OCI-LY1 (cell line): ENCODE measurements at regions not wholly inside any gene's neighbourhood (a gene's known extent, or its start where the extent isn't known, plus 50 kb on each side); places are given as distances from the start of the nearest gene placed in this dataset.

Source experiments
- H2AFZ ChIP-seq: fragments of 200-600 bp; sonication (generic), shearing (Covaris generic); 2 replicates; pipeline ENCODE4 v1.6.0; 2014; ENCODE audit warnings: antibody characterized with exemption, mild to moderate bottlenecking, low read length
- H3F3A ChIP-seq: fragments of 200-600 bp; sonication (generic), shearing (Covaris generic); 2 replicates; pipeline ENCODE4 v1.6.0; 2014; ENCODE audit warnings: mild to moderate bottlenecking, antibody characterized with exemption, low read length, moderate library complexity; ENCODE audit not compliant: insufficient read depth
- H3K27ac ChIP-seq: fragments of 200-600 bp; sonication (generic); 2 replicates; pipeline ENCODE4 v1.5.1; 2014; ENCODE audit warnings: low read length, mixed run types, mild to moderate bottlenecking, low read depth; ENCODE audit not compliant: poor library complexity, severe bottlenecking
- H3K27me3 ChIP-seq: fragments of 200-600 bp; sonication (generic); 2 replicates; pipeline ENCODE4 v1.6.0; 2014; ENCODE audit warnings: antibody characterized with exemption, mild to moderate bottlenecking, low read length, moderate library complexity; ENCODE audit not compliant: insufficient read depth
- H3K36me3 ChIP-seq: fragments of 200-600 bp; sonication (generic); 2 replicates; pipeline ENCODE4 v1.6.1; 2014; ENCODE audit warnings: mild to moderate bottlenecking, antibody characterized with exemption, low read length, moderate library complexity, mixed read lengths; ENCODE audit not compliant: insufficient read depth
- H3K4me1 ChIP-seq: fragments of 200-600 bp; sonication (generic); 2 replicates; pipeline ENCODE4 v1.5.1; 2014; ENCODE audit warnings: mild to moderate bottlenecking, low read length, moderate library complexity; ENCODE audit not compliant: insufficient read depth, severe bottlenecking
- H3K4me2 ChIP-seq: fragments of 200-600 bp; sonication (generic), shearing (Covaris generic); 2 replicates; pipeline ENCODE4 v1.6.1; 2014; ENCODE audit warnings: low read length
- H3K4me3 ChIP-seq: fragments of 200-600 bp; sonication (generic); 2 replicates; pipeline ENCODE4 v1.5.1; 2014; ENCODE audit warnings: low read length, low read depth, mild to moderate bottlenecking, mixed read lengths; ENCODE audit not compliant: poor library complexity, severe bottlenecking
- H3K79me2 ChIP-seq: fragments of 200-600 bp; shearing (Covaris generic); 2 replicates; pipeline ENCODE4 v1.6.1; 2016; ENCODE audit warnings: mixed run types, low read length, mixed read lengths; ENCODE audit not compliant: insufficient read depth
- H3K9ac ChIP-seq: fragments of 200-600 bp; sonication (generic), shearing (Covaris generic); 2 replicates; pipeline ENCODE4 v1.6.1; 2014; ENCODE audit warnings: mild to moderate bottlenecking, low read length, mixed read lengths
- H3K9me2 ChIP-seq: fragments of 200-600 bp; sonication (generic), shearing (Covaris generic); 2 replicates; pipeline ENCODE4 v1.6.1; 2014; ENCODE audit warnings: low read depth, mild to moderate bottlenecking, low read length, mixed read lengths
- H3K9me3 ChIP-seq: fragments of 200-600 bp; shearing (Covaris generic); 2 replicates; pipeline ENCODE4 v1.6.1; 2014; ENCODE audit warnings: low read length, mixed read lengths
- H4K20me1 ChIP-seq: fragments of 200-600 bp; sonication (generic), shearing (Covaris generic); 2 replicates; pipeline ENCODE4 v1.6.0; 2016; ENCODE audit warnings: mild to moderate bottlenecking, low read length; ENCODE audit not compliant: insufficient read depth
- EZH2 ChIP-seq: fragments of 200-600 bp; sonication (generic), shearing (Covaris generic); IDR thresholded peaks from 2 replicates; pipeline ENCODE4 v1.8.0; 2017; ENCODE audit warnings: borderline replicate concordance, mixed run types, mild to moderate bottlenecking, antibody characterized with exemption, low read length, moderate library complexity, mixed read lengths
- TF ChIP-seq, protein P1 (sequence below): fragments of 200-600 bp; sonication (generic), shearing (Covaris generic); IDR thresholded peaks from 2 replicates; pipeline ENCODE4 v1.5.1; 2017; ENCODE audit warnings: mild to moderate bottlenecking, antibody characterized with exemption, low read length, moderate library complexity, mixed read lengths

DNA sequence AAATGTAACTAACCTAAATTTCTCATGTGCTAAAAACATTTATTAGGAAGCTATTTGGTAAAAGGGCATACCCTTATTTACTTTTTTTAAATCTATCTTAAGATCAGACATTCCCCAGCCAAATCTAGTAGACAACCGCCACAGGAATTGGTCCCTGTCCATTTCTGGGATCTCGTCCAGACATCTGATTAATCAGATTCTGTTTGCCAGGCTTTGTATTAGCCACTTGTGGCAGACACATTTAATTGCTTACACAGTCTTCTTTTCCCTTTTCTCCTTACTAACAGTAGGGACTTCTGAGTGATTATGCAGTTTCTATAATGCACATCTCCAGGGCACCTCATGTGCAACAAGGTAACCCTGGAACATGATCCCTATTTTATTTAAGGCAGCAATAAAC, 449.0 kb upstream of the RGS18 start:
- Histone ChIP-seq H3K79me2 (no peaks in the 10 kb centered on the region), H4K20me1 (no peaks in the 10 kb centered on the region), H3K9me2 (no peaks in the 10 kb centered on the region), H3K36me3 (no peaks in the 10 kb centered on the region), H3K4me1 (no peaks in the 10 kb centered on the region), H3K4me3 (no peak overlapping the region), H2AFZ (no peak overlapping the region), H3K4me2 (no peak overlapping the region), H3F3A (no peaks in the 10 kb centered on the region), H3K27me3 (no peaks in the 10 kb centered on the region), H3K9me3 (no peaks in the 10 kb centered on the region), H3K27ac (no peak overlapping the region), H3K9ac (no peak overlapping the region)
- TF ChIP-seq, protein P1, sequence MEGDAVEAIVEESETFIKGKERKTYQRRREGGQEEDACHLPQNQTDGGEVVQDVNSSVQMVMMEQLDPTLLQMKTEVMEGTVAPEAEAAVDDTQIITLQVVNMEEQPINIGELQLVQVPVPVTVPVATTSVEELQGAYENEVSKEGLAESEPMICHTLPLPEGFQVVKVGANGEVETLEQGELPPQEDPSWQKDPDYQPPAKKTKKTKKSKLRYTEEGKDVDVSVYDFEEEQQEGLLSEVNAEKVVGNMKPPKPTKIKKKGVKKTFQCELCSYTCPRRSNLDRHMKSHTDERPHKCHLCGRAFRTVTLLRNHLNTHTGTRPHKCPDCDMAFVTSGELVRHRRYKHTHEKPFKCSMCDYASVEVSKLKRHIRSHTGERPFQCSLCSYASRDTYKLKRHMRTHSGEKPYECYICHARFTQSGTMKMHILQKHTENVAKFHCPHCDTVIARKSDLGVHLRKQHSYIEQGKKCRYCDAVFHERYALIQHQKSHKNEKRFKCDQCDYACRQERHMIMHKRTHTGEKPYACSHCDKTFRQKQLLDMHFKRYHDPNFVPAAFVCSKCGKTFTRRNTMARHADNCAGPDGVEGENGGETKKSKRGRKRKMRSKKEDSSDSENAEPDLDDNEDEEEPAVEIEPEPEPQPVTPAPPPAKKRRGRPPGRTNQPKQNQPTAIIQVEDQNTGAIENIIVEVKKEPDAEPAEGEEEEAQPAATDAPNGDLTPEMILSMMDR: no peak
- TF ChIP-seq EZH2: no peak

DNA sequence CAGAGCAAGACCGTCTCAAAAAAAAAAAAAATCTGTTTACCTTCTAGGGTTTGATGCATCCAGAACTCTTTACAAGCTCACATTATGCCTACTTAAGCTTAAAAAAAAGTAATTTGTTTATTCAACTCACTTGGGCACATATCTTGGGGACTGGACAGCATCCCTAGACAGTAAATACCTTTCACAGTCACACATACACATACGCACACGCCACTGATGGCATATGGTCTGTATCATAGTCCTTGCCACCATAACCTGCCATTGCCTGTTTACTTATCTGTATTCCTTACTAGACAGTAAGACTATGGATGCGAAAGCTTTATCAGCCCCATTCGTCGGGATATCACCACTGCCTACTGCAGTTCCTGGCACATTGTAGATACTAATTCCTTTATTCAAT, 446.3 kb upstream of the RGS18 start:
- no peaks in the 10 kb centered on the region for H3K27me3 ChIP-seq
- H3K4me1 ChIP-seq: no peaks in the 10 kb centered on the region
- H3K4me3 ChIP-seq: no peak overlapping the region
- H2AFZ ChIP-seq: no peak overlapping the region
- no peaks in the 10 kb centered on the region for H4K20me1 ChIP-seq
- no peak overlapping the region for H3K9ac ChIP-seq
- no peaks in the 10 kb centered on the region for H3K9me2 ChIP-seq
- H3K9me3 ChIP-seq: no peaks in the 10 kb centered on the region
- no peak overlapping the region for H3K27ac ChIP-seq
- no peaks in the 10 kb centered on the region for H3K79me2 ChIP-seq
- H3K4me2 ChIP-seq: no peak overlapping the region
- TF ChIP-seq EZH2: no peak
- TF ChIP-seq, protein P1: no peak
- no peaks in the 10 kb centered on the region for H3K36me3 ChIP-seq
- no peaks in the 10 kb centered on the region for H3F3A ChIP-seq

DNA sequence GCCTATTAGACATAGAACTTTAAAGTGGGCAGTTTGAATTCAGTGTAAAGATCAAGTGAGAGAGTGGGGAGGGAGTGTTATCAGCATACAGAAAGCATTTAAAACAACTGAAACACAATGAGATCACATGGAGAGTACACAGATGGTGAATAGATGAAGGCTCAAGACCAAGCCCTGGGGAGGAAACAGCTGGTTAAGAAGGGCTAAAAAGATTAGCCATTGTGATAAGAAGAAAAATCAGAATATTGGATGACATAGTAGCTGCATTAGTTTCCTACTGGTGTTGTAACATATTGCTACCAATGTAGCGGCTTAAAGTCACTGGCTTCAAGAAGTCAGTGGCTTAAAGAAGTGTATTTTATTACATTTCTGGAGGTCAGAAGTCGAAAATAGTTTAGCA, 443.4 kb upstream of the RGS18 start:
- H3K4me3 ChIP-seq: no peak overlapping the region
- no peaks in the 10 kb centered on the region for H3K79me2 ChIP-seq
- H3K27ac ChIP-seq: no peak overlapping the region
- no peaks in the 10 kb centered on the region for H3F3A ChIP-seq
- no peaks in the 10 kb centered on the region for H3K9me2 ChIP-seq
- H3K9me3 ChIP-seq: no peaks in the 10 kb centered on the region
- no peaks in the 10 kb centered on the region for H3K4me1 ChIP-seq
- no peaks in the 10 kb centered on the region for H4K20me1 ChIP-seq
- no peak overlapping the region for H3K4me2 ChIP-seq
- H3K27me3 ChIP-seq: no peaks in the 10 kb centered on the region
- no peaks in the 10 kb centered on the region for H3K36me3 ChIP-seq
- no peak overlapping the region for H3K9ac ChIP-seq
- TF ChIP-seq, protein P1: no peak
- no peak for TF ChIP-seq EZH2
- H2AFZ ChIP-seq: no peak overlapping the region
